NB4 (cell line): ENCODE measurements at regions not wholly inside any gene's neighbourhood (a gene's known extent, or its start where the extent isn't known, plus 50 kb on each side); places are given as distances from the start of the nearest gene placed in this dataset.

Experiments
- CTCF ChIP-seq: IDR thresholded peaks from one replicate; pipeline ENCODE4 v1.5.1; 2012; ENCODE audit warnings: low read depth, low read length
- MAX ChIP-seq: IDR thresholded peaks from 2 replicates; pipeline ENCODE4 v1.6.1; 2011; ENCODE audit warnings: low read depth, low read length
- MYC ChIP-seq: IDR thresholded peaks from 2 replicates; pipeline ENCODE4 v1.6.1; 2011; ENCODE audit warnings: low read depth, low read length
- POLR2A ChIP-seq: IDR thresholded peaks from 2 replicates; pipeline ENCODE4 v1.6.1; 2011; ENCODE audit warnings: mild to moderate bottlenecking; ENCODE audit not compliant: insufficient read length; ENCODE audit errors: extremely low read depth

- no peak for TF ChIP-seq CTCF
- no peak for TF ChIP-seq POLR2A
- TF ChIP-seq MAX = no peak
- TF ChIP-seq MYC = no peak
Measured at GRCh38 chr16:51666821-51667220, 515.8 kb upstream of the SALL1 start.
